ENCODE measurements at regions not wholly inside any gene's neighbourhood (a gene's known extent, or its start where the extent isn't known, plus 50 kb on each side); places are given as distances from the start of the nearest gene placed in this dataset.

- H3K9me3 ChIP-seq, result no peaks in the 10 kb centered on the region
- H3K4me3 ChIP-seq (ENCODE audit: low read depth, low read length), result no peak overlapping the region
- no peak for TF ChIP-seq CTCF (IDR thresholded peaks at IDR 0.05; ENCODE audit: low read depth, low read length)
- no peak for DNase-seq
- no peaks in the 10 kb centered on the region for H3K36me3 ChIP-seq
- H3K27me3 ChIP-seq, result no peaks in the 10 kb centered on the region
- peaks cover 56% of the 10 kb centered on the region for H3K4me1 ChIP-seq
Measured at GRCh38 chr10:78287618-78288017, 254.0 kb downstream of the RPS24 start.

- no peaks in the 10 kb centered on the region for H3K27me3 ChIP-seq
- no peak overlapping the region for H3K4me3 ChIP-seq (ENCODE audit: low read depth, low read length)
- no peaks in the 10 kb centered on the region for H3K9me3 ChIP-seq
- TF ChIP-seq CTCF (IDR thresholded peaks at IDR 0.05; ENCODE audit: low read depth, low read length), result no peak
- no peak for DNase-seq
- peaks cover 65% of the 10 kb centered on the region for H3K4me1 ChIP-seq
- H3K36me3 ChIP-seq, result no peaks in the 10 kb centered on the region
Measured at GRCh38 chr10:78288663-78289062, 255.0 kb downstream of the RPS24 start.

GRCh38 chr10:78290131-78290750, 256.6 kb downstream of the RPS24 start:
- no peak overlapping the region for H3K4me3 ChIP-seq (ENCODE audit: low read depth, low read length)
- H3K27me3 ChIP-seq, result no peaks in the 10 kb centered on the region
- peaks cover 80% of the 10 kb centered on the region for H3K4me1 ChIP-seq
- no peaks in the 10 kb centered on the region for H3K36me3 ChIP-seq
- no peaks in the 10 kb centered on the region for H3K9me3 ChIP-seq
- peak; percentile 37 for TF ChIP-seq CTCF (IDR thresholded peaks at IDR 0.05; ENCODE audit: low read depth, low read length)
- peak; percentile 28 for DNase-seq

- Histone ChIP-seq H3K4me1 (peaks cover 81% of the 10 kb centered on the region), H3K27me3 (no peaks in the 10 kb centered on the region), H3K9me3 (no peaks in the 10 kb centered on the region), H3K4me3 (ENCODE audit: low read depth, low read length) (no peak overlapping the region), H3K36me3 (no peaks in the 10 kb centered on the region)
- DNase-seq, result no peak
- no peak for TF ChIP-seq CTCF (IDR thresholded peaks at IDR 0.05; ENCODE audit: low read depth, low read length)
Measured at GRCh38 chr10:78291722-78292121, 258.1 kb downstream of the RPS24 start.

- H3K36me3 ChIP-seq, result no peaks in the 10 kb centered on the region
- no peaks in the 10 kb centered on the region for H3K27me3 ChIP-seq
- H3K4me1 ChIP-seq, result peaks cover 79% of the 10 kb centered on the region
- no peak for DNase-seq
- H3K4me3 ChIP-seq (ENCODE audit: low read depth, low read length), result no peak overlapping the region
- no peaks in the 10 kb centered on the region for H3K9me3 ChIP-seq
- TF ChIP-seq CTCF (IDR thresholded peaks at IDR 0.05; ENCODE audit: low read depth, low read length), result no peak
Measured at GRCh38 chr10:78292250-78292981, 258.8 kb downstream of the RPS24 start.
